GM21723 (cell line): ENCODE measurements at regions not wholly inside any gene's neighbourhood (a gene's known extent, or its start where the extent isn't known, plus 50 kb on each side); places are given as distances from the start of the nearest gene placed in this dataset.

ENCODE experiments used
- ATAC-seq: cut with Tn5 transposase; IDR thresholded peaks from one replicate; pipeline ENCODE4 v1.9.1; 2021; ENCODE audit warnings: mild to moderate bottlenecking, moderate library complexity; ENCODE audit not compliant: unreplicated experiment

DNA sequence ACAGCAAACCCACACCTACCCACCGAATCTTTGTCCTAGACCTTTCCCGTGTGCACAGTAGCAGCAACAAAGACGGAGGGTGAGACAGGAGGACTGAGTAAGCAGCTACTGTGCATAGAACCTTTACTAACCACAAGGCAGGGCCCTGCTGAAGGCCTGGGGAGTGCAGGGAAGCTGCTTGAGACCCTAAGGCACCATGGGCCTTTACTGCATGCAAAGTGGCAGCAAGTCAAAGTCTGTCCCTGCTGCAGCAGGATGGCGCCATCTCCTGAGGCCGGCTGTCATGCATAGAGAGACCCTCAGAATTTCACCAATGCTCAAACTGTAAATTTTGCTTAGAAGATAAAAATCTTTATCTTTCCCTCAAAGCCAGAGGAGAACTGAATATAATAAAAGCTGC, 610.5 kb downstream of the ACTR3B start:
- no peak for ATAC-seq

DNA sequence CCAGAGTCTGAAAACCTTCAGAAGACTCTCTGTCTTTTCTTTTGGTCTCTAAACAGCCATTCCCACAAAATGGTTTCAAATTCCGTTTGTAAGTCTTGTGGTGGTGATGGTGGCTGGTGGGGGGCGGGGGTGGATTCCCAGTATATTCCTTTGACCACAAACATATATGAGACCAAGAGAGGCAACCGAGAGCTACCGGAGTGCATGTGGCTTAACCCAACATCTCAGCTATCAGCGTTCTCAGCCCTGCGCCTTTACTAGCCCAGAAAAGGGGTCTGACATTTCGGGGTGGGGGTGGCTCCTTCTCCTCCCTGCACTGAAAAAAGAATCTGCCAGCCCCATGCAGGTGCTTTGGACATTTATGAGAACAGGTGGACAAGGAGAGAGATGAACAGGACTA, 621.1 kb downstream of the ACTR3B start:
- no peak for ATAC-seq

DNA sequence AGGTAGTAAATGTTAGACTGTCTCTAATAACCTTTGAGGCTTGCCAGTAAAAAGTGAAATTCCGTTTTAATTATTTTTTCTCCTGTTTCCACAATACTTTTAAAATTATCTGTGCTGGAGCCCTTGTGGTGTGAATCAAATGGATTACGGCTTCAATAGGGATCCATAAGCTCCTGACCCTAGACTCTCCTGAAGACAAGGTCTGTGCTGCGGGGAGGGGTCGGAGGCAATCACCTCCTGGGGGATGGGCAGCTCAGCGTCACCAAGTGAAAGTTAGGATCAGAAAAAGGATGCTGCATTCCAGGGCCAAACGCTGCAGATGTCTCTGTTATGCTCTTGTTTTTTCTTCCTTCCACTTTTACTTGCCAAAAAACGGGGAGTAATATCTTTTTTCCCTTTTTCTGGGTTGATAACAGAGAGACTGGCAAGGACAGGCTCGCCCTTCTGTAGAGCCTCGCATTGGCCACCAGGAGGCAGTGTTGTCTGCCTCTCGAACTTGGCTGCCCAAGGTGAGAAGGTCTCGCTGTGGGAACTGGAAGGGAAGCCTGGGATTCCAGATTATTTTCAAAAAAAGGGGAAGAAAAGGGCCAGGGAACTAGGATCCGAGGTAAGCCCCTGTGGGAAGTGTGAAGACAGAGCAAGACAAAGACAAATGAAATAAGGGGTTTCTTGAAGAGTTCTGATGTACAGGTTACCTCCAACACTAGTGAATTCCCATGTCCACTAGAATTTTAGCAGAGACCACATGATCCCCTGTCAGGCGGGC, 621.9 kb downstream of the ACTR3B start:
- ATAC-seq, result no peak

DNA sequence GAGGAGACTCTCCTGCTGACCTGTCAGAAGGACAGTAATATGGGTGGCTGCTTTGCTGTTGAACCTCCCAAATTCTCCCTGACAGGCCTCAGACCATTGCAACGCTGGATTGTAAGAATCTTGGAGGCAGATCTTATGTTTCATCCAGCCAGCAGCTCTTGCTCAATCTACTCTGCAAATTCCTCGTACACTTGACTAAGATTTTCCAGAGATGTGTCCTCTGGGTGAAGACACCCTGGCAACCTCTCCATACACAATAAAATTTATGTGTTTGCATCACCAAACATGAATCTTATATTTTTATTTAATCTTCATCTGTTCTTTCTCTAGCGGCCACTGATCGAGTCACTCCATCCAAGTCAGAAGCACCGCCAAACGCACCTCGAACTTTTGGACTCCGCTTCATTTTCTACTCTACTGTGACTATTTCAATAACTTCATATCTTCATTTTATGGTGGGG, 623.1 kb downstream of the ACTR3B start:
- ATAC-seq, result no peak

DNA sequence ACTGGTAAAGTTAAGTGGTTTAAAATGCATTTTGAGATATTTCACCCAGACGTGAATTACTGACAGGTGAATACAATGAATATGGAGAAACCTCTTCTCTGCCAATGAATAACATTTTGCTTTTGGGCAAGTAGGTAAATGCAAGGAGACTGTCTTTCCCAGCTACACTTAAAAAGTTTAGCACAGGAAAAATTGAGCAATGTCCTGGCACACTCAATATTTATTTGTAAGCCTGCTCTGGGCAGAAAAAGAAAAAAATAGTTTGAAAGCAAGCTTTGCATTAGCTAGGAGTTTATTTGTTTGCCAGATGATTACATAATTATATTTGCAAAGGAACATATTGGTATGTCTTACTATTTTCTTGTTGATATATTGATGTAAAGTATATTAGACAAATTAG, 624.2 kb downstream of the ACTR3B start:
- ATAC-seq, result no peak

DNA sequence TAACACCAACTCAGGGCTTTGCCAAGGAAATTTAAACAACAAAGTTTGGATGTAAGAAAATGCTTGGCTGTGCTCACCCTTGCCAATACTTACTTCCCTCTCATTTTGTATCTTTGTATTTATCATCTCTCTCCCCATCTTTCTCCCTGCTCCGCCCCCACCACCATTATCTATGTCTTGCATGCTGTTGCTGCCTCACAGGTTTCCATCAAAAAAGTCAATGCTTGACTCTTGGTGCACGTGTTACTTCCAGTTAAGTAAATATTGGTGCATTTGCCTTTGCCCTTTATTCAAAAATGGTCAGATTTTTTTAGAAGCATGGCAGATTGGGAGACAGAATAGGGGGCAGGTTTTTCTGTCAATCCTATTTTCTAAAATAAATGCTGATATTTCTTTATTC, 626.0 kb downstream of the ACTR3B start:
- no peak for ATAC-seq

DNA sequence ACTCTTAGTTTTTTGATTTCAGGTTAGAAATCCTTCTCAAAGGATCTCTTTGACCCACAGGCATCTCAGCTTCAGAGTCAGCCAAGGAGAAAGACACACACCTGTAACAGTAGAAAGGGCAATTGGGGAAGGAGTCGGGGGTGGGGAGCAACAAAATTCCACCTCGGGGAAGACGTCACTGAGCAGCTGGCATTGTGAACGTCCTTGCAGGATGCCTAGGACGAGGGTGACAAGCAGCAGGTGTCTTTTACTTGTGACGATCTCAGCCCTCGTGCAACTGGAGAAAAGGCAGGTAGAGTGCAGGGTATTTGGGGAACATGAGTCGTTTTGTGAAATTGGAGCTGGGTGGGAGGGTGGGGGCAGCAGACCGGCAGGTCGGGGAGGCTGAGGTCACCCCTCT, 627.0 kb downstream of the ACTR3B start:
- ATAC-seq, result no peak

DNA sequence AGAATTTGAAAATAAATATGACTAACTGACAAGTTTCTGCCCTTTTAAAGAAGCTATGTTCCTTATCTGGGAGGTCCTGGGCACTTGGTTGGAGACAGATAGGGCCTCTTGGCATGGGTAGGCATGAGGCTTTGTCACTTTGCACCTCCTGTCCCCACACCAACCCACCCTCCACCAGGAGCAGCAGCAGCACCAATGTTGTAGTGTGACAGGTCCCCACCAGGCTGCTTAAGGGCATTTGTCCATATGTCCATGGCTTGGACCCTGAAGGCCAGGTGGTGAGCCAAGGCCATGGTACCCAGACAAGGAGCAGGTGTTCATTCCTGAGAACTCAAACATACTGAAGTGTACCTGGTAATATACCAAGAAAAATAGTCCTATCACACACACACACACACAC, 629.1 kb downstream of the ACTR3B start:
- no peak for ATAC-seq

DNA sequence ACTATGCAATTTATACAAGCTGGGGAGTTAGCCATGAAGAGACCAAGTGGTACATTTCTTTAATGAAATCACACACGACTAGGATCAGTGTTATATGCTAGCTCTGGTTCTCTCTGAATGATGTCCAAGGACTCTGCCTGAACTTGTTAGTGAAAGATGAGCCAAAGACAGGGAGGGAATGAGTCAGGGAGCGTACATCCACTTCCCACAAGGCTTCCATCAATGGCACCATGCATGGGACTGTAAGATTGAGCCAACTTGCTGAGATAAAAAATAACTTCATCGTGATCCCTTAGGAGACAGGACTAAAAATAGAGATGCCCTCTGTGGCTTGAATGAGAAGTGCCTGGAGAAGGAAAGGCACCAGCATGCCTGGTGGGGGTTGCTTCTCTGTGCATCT, 629.7 kb downstream of the ACTR3B start:
- ATAC-seq, result no peak

DNA sequence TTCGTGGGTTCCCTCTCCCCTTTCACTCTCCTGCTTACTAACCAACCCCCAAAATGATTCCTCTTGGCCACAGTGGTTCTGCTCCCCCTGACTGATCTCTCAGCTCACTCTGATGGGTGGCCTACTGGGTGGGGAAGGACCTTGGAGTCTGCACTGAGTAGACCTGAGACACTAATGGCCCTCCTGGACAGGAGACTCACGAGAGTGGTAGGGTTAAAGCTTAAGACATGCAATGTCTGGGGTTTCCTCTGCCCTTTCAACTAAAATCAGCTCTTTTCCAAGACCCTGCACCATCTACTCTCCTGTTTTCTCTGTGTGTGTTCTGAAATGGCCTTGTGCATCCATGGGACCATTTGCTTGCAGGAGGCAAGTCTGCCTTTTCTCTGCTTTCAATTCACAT, 631.4 kb downstream of the ACTR3B start:
- ATAC-seq, result no peak

DNA sequence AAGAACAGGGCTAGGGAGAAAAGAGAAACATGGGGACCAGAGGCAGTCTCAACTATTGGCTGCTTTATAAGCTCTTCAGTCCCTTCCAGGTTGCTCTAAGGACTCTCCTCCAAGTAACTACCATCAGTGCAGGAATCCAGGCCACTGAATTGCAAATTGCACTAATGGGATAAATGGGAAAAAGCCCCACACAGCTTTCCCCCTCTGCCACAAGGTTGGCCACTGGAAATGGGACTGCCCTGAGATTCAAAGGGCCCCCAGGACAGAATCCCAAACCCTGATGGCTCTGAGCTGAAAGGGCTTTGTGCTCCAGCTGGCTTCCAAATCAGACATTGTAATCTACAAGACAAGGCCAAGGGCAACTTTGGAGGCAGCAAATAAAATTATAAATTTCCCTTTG, 633.2 kb downstream of the ACTR3B start:
- ATAC-seq, result no peak

DNA sequence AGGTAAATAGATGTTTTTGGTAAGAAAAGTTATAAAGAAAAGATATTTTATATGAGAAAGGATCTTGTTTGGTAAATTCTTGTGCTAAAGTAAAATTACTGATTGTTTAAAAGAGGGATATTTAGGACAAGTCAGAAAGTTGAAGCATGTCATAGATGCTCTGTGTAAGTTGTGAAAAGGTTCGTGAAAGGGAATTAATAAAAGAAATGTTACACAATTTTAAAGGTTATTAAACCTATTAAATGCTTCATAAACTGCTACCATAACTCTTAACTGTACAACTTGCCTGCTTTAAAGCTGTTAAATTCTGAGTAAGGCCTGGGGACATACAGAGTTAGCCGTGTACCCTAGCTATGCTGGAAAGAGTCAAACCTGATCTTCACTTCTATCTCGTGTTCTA, 634.1 kb downstream of the ACTR3B start:
- no peak for ATAC-seq

DNA sequence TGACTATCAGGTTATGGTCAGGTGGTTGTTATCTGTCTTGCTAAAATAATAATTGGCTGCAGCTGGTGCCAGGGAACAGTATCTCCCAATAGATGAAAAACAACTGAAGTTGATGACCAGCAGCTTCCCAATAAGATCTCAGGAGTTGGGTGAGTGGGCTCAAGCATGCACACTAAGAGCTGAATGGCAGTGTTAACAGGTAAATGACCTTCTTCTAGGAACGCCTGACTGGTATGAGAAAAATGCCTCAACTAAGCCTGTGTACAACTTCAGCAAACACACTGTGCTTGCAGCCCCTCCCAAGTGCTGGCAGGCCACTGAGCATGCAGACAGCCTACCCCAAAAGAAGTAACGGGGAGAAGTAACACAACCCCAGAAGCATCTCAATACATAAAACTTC, 636.9 kb downstream of the ACTR3B start:
- no peak for ATAC-seq

DNA sequence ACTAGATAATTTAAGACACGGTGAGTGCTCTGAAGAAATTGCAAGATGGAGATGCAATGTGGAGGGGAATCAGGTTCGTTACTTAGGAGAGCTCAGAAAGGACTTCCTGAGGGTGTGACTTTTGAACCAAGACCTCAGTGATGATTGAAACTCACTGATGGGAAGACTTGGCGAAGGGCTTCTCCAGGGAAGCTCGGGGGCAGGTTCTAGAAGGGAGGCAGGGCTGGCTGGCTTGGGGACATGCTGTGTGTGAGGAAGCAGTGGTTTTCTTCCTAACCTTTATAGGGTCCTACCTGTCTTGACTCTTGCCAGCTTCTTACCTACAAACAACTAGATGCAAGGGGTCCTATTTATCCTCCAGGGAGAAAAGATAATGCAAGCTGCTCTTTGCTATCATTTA, 637.9 kb downstream of the ACTR3B start:
- no peak for ATAC-seq

DNA sequence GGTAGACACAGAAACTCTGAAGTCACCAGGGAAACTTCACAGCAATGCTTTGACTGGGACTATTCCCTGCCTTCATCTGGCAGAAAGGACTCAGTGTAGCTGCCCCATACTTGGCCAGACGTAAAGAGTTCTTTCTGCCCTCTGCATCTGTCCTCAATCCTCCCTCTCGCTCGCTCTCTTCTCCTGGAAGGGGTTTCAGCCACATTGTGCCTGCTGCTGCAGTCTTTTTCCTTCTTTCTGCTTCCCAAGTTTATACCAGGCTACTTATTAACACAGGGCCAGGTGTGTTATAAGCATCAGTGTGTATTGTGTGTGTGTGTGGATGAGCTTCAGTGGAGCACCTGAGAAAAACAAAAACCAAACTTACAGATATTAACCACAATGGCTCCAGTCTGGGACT, 638.4 kb downstream of the ACTR3B start:
- no peak for ATAC-seq

DNA sequence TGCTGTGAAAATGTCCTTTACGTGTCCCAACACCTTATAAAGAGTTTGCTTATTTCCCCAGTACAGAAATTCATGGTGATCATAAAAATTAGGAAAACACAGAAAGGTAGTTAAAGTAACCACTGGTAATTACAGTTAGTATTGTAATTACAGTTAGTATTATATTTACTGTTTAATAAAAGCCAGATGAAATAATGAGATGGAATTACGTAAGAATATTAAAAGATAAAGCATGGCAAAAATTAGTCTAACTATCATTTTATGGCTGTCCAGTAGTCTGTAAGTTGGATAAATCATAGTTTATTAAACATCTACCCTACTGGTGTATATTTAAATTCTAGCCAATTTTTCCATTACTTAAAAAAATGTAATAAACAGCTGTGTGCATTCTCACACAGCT, 638.8 kb downstream of the ACTR3B start:
- ATAC-seq, result no peak

DNA sequence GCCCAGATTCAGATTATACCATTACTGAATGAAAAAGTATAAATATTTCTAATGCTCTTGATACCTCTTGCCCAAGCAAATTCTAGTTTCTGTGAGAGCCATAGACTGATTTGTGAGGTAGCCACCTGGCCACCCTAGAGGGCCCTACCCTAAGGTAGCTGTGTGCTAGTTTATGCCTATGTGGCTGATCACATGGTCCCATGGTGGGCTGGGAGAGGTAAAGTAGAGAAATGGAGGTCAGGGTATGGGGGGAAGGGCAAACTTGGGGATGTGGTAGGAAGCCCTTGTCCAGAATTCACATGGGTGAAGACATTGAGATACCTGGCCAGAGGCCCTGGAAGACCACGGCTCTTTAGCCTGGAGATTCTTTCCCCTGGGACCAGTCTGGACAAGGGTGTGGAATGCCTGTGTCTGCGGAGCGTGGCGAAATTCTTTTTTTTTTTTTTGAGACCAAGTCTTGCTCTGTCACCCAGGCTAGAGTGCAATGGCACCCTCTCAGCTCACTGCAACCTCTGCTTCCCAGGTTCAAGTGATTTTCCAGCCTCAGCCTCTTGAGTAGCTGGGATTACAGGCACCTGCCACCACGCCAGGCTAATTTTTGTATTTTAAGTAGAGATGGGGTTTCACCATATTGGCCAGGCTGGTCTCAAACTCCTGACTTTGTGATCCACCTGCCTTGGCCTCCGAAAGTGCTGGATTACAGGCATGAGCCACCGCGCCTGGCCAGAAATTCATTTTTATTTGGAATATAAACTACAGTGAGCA, 639.4 kb downstream of the ACTR3B start:
- ATAC-seq, result no peak

DNA sequence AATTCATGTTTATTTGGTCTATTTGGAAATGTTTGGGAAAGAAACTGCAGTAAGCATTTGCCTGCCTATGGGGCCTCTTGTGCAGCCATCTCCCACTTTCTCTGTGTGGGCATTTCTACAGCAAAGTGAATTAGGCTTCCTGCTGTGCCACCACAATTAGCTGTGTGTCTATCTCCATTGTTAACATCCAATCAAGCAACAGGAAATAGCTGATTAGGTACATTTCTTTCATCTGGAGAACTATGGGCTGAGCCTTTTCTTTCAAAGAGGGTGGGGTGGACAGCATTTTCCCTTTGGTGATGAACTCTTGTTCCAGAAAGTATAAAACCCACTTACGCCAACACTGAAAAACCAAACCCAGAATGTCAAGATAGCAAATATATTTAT, 640.0 kb downstream of the ACTR3B start:
- ATAC-seq, result no peak

DNA sequence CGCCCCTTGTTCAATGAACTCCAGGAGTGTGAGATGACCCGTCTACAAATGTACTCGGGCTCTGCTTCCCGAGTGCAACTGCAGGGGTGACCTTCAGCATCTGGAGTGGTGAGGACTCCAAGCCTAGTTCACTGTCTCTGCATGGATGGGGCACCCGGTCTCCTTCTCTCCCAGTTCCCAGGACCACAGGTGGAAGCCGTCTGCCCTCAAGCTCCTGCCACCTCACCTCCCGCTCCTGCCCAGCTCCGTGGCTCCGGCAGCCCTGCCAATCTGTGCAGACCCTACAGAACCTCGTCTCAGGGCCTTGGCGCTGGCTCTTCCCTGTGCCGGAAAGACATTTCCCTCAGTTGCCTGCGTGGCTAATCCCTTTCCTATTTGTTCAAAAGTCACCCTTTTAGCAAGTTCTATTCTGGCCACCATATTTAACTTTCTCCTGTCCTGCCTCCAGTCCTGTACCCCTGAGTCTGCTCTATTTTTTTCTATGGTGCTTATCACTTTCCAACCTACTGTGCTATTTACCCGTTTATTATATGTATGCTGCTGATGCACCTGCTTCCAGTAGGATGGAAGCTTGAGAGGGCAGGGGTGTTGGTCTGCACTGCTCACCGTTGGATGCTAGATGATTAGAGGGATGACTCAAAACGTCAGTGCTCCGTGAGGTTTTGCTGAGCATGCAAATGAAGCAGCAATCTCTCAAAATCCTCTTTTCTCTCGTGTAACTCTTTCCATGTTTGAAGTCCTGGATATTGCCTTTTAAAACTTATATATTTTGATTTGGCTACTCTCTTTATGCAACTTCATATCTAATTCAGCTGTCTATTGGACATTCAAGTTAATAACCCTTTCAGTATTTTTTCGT, 641.4 kb downstream of the ACTR3B start:
- no peak for ATAC-seq

DNA sequence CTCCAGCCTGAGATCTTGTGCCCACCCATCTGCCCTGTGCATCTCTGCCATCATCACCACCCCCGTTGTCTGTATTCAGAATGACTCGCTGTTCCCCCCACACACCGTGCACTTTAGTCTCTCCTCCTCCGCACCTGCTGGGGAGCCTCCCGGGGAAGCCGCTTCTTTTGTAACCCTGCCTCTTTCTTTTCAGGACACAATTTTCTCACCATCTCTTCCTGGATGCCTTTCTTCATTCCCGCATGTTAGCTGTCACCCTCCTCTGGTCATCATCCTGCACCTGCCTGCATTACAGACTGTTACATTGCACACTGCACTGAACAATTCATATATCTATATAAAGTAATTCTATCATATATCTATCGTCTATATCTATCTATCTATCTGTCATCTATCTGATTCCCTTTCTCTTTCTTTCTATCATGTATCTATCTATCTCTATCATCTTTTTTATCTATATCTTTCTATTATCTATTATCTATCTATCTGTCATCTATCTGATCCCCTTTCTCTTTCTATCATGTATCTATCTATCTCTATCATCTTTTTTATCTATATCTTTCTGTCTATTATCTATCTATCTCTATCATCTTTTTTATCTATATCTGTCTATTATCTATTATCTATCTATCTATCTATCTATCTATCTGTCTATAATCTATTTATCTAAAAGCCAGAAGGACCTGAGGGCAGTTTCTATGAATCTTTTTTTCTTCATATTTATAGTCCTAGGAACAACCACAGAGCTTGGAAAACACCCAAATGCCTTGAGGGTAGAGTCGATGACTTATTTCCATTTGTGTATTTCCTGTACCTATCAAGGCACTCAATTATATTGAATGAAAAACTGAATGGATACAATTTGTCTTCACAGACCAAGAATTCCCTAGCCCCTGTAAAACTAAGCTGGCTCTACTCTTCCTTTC, 642.5 kb downstream of the ACTR3B start:
- no peak for ATAC-seq
